Activated naive CD8-positive, alpha-beta T cell treated with anti-CD3 and anti-CD28 coated beads, Interleukin-2, amount 10 ng/mL, durations not matched to agents 7 days and 5 days (primary cell): ENCODE measurements at regions not wholly inside any gene's neighbourhood (a gene's known extent, or its start where the extent isn't known, plus 50 kb on each side); places are given as distances from the start of the nearest gene placed in this dataset.
"Not testable (repeated sequence)": the region's sequence is repeated elsewhere in the genome, so short reads cannot be mapped to it uniquely, and the experiment has no call there.

Experiments used
- ATAC-seq: fragments of 150-1000 bp; cut with Tn5 transposase; one replicate; pipeline ENCODE4 v1.10.0; 2021; ENCODE audit warnings: low read depth, moderate library complexity
- POLR2A ChIA-PET: fragments of 350-600 bp; sonication (Branson Sonifier 250); formaldehyde crosslinking; loops from one replicate; lab custom pipeline; 2021; ENCODE audit warnings: antibody characterized with exemption; lab: Charles Lee
- DNase-seq: peaks from one replicate; pipeline ENCODE4 v3.0.0; 2021
- H3K27ac Mint-ChIP-seq: one replicate; pipeline ENCODE4 v1.8.0; 2022; ENCODE audit warnings: mild to moderate bottlenecking, mixed read lengths
- H3K27me3 Mint-ChIP-seq: one replicate; pipeline ENCODE4 v1.8.0; 2022; ENCODE audit warnings: mild to moderate bottlenecking, moderate library complexity, mixed read lengths
- H3K36me3 Mint-ChIP-seq: one replicate; pipeline ENCODE4 v1.8.0; 2021; ENCODE audit warnings: mild to moderate bottlenecking, mixed read lengths
- H3K4me1 Mint-ChIP-seq: one replicate; pipeline ENCODE4 v1.8.0; 2021; ENCODE audit warnings: mixed read lengths
- H3K4me3 Mint-ChIP-seq: one replicate; pipeline ENCODE4 v1.8.0; 2022; ENCODE audit warnings: mild to moderate bottlenecking, moderate library complexity, mixed read lengths
- H3K9me3 Mint-ChIP-seq: one replicate; pipeline ENCODE4 v1.8.0; 2021; ENCODE audit warnings: mixed read lengths

GRCh38 chr2:194385376-194385775, 1271.7 kb upstream of the SLC39A10 start:
- ATAC-seq, result no peak
- no peaks in the 10 kb centered on the region for H3K36me3 Mint-ChIP-seq
- H3K27ac Mint-ChIP-seq, result no peak overlapping the region
- peaks cover 10% of the 10 kb centered on the region for H3K9me3 Mint-ChIP-seq
- H3K4me1 Mint-ChIP-seq, result no peaks in the 10 kb centered on the region
- POLR2A ChIA-PET, result no interaction called here
- DNase-seq, result no peak
- H3K4me3 Mint-ChIP-seq, result no peak overlapping the region
- no peaks in the 10 kb centered on the region for H3K27me3 Mint-ChIP-seq

- POLR2A ChIA-PET, result no interaction called here
- Mint-ChIP-seq H3K4me3 (no peak overlapping the region), H3K36me3 (no peaks in the 10 kb centered on the region), H3K27me3 (no peaks in the 10 kb centered on the region), H3K4me1 (no peaks in the 10 kb centered on the region), H3K9me3 (peaks cover 10% of the 10 kb centered on the region), H3K27ac (no peak overlapping the region)
- ATAC-seq, result no peak
- no peak for DNase-seq
Measured at GRCh38 chr2:194383401-194383800, 1273.6 kb upstream of the SLC39A10 start.

- Mint-ChIP-seq H3K27me3 (no peaks in the 10 kb centered on the region), H3K36me3 (no peaks in the 10 kb centered on the region), H3K4me1 (no peaks in the 10 kb centered on the region), H3K27ac (no peak overlapping the region), H3K9me3 (peaks cover 10% of the 10 kb centered on the region), H3K4me3 (no peak overlapping the region)
- no peak for ATAC-seq
- POLR2A ChIA-PET, result no interaction called here
- no peak for DNase-seq
Measured at GRCh38 chr2:194382221-194382620, 1274.8 kb upstream of the SLC39A10 start.

GRCh38 chr2:194380011-194380410, 1277.0 kb upstream of the SLC39A10 start:
- no peak for ATAC-seq

GRCh38 chr2:194367390-194367789, 1289.6 kb upstream of the SLC39A10 start:
- DNase-seq, H3K9me3 Mint-ChIP-seq, H3K4me3 Mint-ChIP-seq, H3K36me3 Mint-ChIP-seq, H3K4me1 Mint-ChIP-seq, H3K27ac Mint-ChIP-seq, H3K27me3 Mint-ChIP-seq, POLR2A ChIA-PET, ATAC-seq: not testable (repeated sequence)

More at GRCh38 chr2:194380011-194380410, 1277.0 kb upstream of the SLC39A10 start:
- H3K4me3 Mint-ChIP-seq, result no peak overlapping the region
- no peak overlapping the region for H3K27ac Mint-ChIP-seq
- no peak for DNase-seq
- H3K9me3 Mint-ChIP-seq, result peaks cover 10% of the 10 kb centered on the region
- H3K27me3 Mint-ChIP-seq, result no peaks in the 10 kb centered on the region
- POLR2A ChIA-PET, result no interaction called here
- H3K36me3 Mint-ChIP-seq, result no peaks in the 10 kb centered on the region
- H3K4me1 Mint-ChIP-seq, result no peaks in the 10 kb centered on the region

DNA sequence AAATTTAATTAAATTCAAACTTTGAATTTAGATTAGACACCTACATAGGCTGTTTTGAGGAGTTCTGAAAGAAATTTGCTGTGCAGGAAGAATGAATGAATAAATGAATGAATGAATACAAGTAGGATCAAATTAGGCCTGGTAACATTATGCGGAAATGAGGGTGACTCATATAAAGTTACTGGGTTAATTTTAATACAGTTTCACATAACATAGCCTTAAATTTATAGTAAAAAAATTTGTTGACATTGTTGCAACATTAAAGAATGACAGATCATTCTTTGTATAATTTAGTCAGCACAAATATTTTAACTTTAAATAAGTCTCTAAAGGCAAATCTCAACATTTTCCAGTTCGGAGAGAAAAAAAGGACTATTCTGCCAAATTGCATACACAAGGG, 1293.1 kb upstream of the SLC39A10 start:
- no peak for DNase-seq
- ATAC-seq, result no peak
- H3K27ac Mint-ChIP-seq, result no peak overlapping the region
- POLR2A ChIA-PET, result no interaction called here
- H3K9me3 Mint-ChIP-seq, result peaks cover 1% of the 10 kb centered on the region
- H3K36me3 Mint-ChIP-seq, result no peaks in the 10 kb centered on the region
- no peaks in the 10 kb centered on the region for H3K27me3 Mint-ChIP-seq
- H3K4me1 Mint-ChIP-seq, result peaks cover 2% of the 10 kb centered on the region
- H3K4me3 Mint-ChIP-seq, result no peak overlapping the region

DNA sequence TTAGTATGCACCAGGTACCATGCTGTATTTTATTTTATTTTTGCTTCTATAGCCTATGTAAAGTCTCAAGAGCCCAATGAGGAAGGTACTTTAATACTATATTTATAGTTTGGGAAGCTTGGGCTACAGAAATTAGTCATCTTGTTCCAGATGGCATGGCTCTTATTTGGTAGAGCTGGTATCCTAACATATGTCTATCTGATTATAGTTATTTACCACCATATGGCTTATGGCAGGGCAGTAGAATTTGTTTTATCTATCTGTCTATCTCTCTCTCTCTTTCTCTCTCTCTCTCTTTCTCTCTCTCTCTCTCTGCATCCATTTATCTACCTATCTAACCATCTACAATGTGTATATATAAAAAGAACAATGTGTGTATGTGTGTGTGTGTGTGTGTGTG, 1293.7 kb upstream of the SLC39A10 start:
- POLR2A ChIA-PET, result no interaction called here
- no peak overlapping the region for H3K4me3 Mint-ChIP-seq
- no peak for ATAC-seq
- peaks cover 1% of the 10 kb centered on the region for H3K9me3 Mint-ChIP-seq
- H3K27ac Mint-ChIP-seq, result no peak overlapping the region
- no peak for DNase-seq
- H3K27me3 Mint-ChIP-seq, result no peaks in the 10 kb centered on the region
- H3K4me1 Mint-ChIP-seq, result no peaks in the 10 kb centered on the region
- H3K36me3 Mint-ChIP-seq, result no peaks in the 10 kb centered on the region

DNA sequence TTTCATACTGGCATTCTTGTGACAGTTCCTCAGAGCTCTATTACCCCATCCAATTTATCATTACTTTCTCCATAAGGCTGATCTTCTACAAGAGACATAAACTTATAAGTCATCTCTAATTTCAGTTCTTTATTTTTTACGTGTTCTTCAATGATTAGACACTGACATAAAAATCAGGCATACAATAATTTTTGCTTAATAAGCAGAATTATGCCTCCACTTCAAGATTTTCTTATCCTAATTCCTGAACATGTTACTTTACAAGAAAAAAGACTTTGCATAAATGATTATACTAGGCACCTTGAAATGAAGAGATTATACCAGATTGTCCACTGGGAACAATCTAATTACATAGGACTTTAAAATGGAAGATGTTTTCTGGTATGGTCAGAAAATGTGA, 1304.5 kb upstream of the SLC39A10 start:
- H3K27me3 Mint-ChIP-seq, result no peaks in the 10 kb centered on the region
- H3K4me3 Mint-ChIP-seq, result no peak overlapping the region
- no peaks in the 10 kb centered on the region for H3K9me3 Mint-ChIP-seq
- no peak overlapping the region for H3K27ac Mint-ChIP-seq
- DNase-seq (no peak), ATAC-seq (no peak)
- H3K4me1 Mint-ChIP-seq, result no peaks in the 10 kb centered on the region
- POLR2A ChIA-PET, result no interaction called here
- H3K36me3 Mint-ChIP-seq, result no peaks in the 10 kb centered on the region

DNA sequence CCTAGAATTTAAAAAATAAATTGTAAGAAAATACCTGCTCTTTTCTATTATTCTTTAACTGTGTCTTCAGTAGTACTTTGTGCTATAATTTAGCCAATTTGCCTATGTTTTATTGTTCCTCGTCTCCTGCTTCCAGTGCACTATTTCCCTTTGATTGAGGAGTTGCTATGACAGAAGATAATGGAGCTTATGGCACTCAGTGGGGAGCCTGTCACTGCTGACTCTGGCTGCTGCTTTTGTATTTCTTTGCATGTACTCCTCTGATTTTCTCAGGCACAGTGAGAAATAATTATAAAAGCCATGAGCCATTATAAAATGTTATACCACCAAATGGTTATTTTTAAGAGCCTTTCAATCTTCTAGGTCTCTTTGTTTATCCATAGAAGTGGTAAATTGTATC, 1310.8 kb upstream of the SLC39A10 start:
- DNase-seq, result no peak
- Mint-ChIP-seq H3K27ac (no peak overlapping the region), H3K4me3 (no peak overlapping the region), H3K4me1 (no peaks in the 10 kb centered on the region), H3K36me3 (no peaks in the 10 kb centered on the region), H3K9me3 (no peaks in the 10 kb centered on the region), H3K27me3 (no peaks in the 10 kb centered on the region)
- POLR2A ChIA-PET, result no interaction called here
- no peak for ATAC-seq

DNA sequence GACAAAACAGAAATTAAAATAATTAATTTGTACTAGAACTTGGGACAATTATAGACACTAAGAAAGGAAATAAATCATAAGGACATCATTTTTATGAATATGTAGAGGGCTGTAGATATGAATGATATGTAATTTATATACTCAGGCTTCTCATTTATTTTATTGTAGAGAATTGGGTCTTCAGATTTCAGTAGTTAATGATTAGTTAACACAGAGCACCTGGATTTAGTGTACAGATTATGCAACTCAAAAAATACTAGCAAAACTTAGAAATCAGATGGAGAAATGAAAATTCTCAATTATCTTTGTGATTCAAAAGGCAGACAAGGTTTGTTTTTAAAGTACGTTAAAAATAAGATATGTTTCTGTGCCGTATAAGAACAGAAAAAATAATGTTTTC, 1311.7 kb upstream of the SLC39A10 start:
- no peak overlapping the region for H3K4me3 Mint-ChIP-seq
- no peaks in the 10 kb centered on the region for H3K4me1 Mint-ChIP-seq
- DNase-seq (no peak), ATAC-seq (no peak)
- no peaks in the 10 kb centered on the region for H3K27me3 Mint-ChIP-seq
- POLR2A ChIA-PET, result no interaction called here
- no peak overlapping the region for H3K27ac Mint-ChIP-seq
- H3K36me3 Mint-ChIP-seq, result no peaks in the 10 kb centered on the region
- H3K9me3 Mint-ChIP-seq, result no peaks in the 10 kb centered on the region

DNA sequence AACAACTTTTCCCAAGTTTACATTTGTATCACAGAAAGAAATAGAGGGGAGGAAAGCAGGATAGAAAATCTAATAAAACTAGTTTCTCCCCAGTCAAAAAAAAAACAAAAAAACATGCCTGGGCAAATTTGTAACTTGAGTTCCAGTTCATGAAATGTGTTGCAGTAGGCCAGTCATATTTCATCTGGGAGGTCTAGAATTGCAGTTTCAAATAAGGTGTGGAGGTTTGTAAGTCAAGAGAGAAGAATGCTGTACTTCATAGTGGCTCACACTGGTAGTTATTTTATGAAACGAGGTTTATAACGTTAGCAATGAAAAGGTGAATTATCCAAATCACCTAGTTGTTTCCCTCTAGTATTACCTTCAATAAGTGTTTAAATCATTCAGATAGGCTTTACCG, 1313.9 kb upstream of the SLC39A10 start:
- H3K27me3 Mint-ChIP-seq, result no peaks in the 10 kb centered on the region
- ATAC-seq, result no peak

GRCh38 chr2:194332799-194333490, 1324.1 kb upstream of the SLC39A10 start:
- H3K36me3 Mint-ChIP-seq, result no peaks in the 10 kb centered on the region
- ATAC-seq, result no peak
- H3K4me3 Mint-ChIP-seq, result no peak overlapping the region
- POLR2A ChIA-PET, result no interaction called here
- DNase-seq, result no peak
- no peaks in the 10 kb centered on the region for H3K4me1 Mint-ChIP-seq
- no peaks in the 10 kb centered on the region for H3K27me3 Mint-ChIP-seq
- no peaks in the 10 kb centered on the region for H3K9me3 Mint-ChIP-seq
- H3K27ac Mint-ChIP-seq, result no peak overlapping the region

More for the DNA sequence above, 1313.9 kb upstream of the SLC39A10 start:
- no peak overlapping the region for H3K4me3 Mint-ChIP-seq
- H3K27ac Mint-ChIP-seq, result no peak overlapping the region
- H3K9me3 Mint-ChIP-seq, result no peaks in the 10 kb centered on the region
- H3K36me3 Mint-ChIP-seq, result no peaks in the 10 kb centered on the region
- POLR2A ChIA-PET, result no interaction called here
- no peak for DNase-seq
- no peaks in the 10 kb centered on the region for H3K4me1 Mint-ChIP-seq

DNA sequence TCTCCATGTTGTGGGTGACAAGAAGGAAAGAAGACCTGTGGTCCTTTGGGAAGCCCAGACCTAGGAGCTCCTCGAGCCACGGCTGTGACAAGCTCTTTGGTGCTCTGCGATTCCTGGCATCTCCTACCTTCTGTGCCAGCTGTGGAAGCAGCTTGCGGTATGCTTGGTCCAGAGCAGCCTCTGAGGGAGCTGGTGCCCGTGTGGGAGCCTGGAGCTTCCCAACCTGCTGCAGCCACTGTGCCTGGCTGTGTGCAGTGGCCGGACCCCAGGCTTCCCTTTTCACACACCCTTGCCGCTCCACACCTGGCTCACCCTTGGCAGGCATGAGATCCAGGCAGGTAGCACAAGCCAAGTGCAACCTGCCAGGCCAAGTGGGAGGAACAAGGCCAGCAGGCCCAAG, 1328.6 kb upstream of the SLC39A10 start:
- no peak for ATAC-seq
- H3K4me3 Mint-ChIP-seq, result no peak overlapping the region
- no peak overlapping the region for H3K27ac Mint-ChIP-seq
- no peaks in the 10 kb centered on the region for H3K4me1 Mint-ChIP-seq
- no peaks in the 10 kb centered on the region for H3K36me3 Mint-ChIP-seq
- H3K27me3 Mint-ChIP-seq, result no peaks in the 10 kb centered on the region
- POLR2A ChIA-PET, result no interaction called here
- no peak for DNase-seq
- H3K9me3 Mint-ChIP-seq, result no peaks in the 10 kb centered on the region

- no peak for DNase-seq
- Mint-ChIP-seq H3K27me3 (no peaks in the 10 kb centered on the region), H3K4me1 (no peaks in the 10 kb centered on the region), H3K9me3 (no peaks in the 10 kb centered on the region), H3K36me3 (no peaks in the 10 kb centered on the region), H3K4me3 (no peak overlapping the region), H3K27ac (no peak overlapping the region)
- POLR2A ChIA-PET, result no interaction called here
- ATAC-seq, result no peak
Measured at GRCh38 chr2:194327196-194327888, 1329.7 kb upstream of the SLC39A10 start.
